22Rv1 (cell line): ENCODE measurements at regions not wholly inside any gene's neighbourhood (a gene's known extent, or its start where the extent isn't known, plus 50 kb on each side); places are given as distances from the start of the nearest gene placed in this dataset.

ENCODE experiments used
- H3K27ac ChIP-seq: fragments of 450-650 bp; 2 replicates; pipeline ENCODE4 v1.5.1; 2017
- CTCF ChIP-seq: fragments of 450-650 bp; IDR thresholded peaks from 2 replicates; pipeline ENCODE4 v1.5.1; 2017; ENCODE audit warnings: mild to moderate bottlenecking
- ZFX ChIP-seq: fragments of 450-650 bp; IDR thresholded peaks from 2 replicates; pipeline ENCODE4 v1.6.1; 2017; ENCODE audit warnings: antibody characterized with exemption, borderline replicate concordance

- no peak for TF ChIP-seq ZFX
- no peak for TF ChIP-seq CTCF
- no peak overlapping the region for H3K27ac ChIP-seq
Measured at GRCh38 chr20:60142587-60142986, 184.4 kb downstream of the CDH26 start.

DNA sequence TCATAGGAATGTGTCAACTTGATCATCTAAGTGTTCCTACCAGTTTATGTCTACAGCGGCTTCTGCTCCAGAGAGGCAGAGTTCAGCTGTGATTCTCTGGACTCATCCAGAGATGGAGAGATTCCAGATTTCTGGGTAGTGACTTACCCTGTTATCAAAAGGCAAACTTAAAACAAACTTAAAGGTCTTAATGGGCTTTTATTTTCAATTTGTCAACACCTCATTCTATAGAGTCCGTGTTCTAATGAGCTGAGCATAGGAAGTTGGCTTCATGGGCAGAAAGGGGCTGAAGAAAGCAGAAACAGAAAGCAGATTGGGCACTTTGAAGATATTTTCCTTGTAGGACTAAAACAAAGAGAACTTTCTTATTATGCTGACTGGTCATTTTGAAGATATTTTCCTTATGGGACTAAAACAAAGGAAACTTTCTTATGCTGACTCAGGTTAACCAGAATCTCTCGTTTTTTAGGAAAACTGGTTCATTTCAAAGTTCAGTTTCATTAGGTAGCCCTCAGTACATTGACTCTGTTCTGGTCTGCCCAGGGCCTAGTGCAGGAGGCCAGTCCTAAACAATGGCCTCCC lies 185.1 kb downstream of the CDH26 start:
- no peak overlapping the region for H3K27ac ChIP-seq
- no peak for TF ChIP-seq ZFX
- TF ChIP-seq CTCF: no peak

- no peak for TF ChIP-seq ZFX
- TF ChIP-seq CTCF: no peak
- H3K27ac ChIP-seq: no peak overlapping the region
Measured at GRCh38 chr20:60144404-60144803, 186.2 kb downstream of the CDH26 start.

DNA sequence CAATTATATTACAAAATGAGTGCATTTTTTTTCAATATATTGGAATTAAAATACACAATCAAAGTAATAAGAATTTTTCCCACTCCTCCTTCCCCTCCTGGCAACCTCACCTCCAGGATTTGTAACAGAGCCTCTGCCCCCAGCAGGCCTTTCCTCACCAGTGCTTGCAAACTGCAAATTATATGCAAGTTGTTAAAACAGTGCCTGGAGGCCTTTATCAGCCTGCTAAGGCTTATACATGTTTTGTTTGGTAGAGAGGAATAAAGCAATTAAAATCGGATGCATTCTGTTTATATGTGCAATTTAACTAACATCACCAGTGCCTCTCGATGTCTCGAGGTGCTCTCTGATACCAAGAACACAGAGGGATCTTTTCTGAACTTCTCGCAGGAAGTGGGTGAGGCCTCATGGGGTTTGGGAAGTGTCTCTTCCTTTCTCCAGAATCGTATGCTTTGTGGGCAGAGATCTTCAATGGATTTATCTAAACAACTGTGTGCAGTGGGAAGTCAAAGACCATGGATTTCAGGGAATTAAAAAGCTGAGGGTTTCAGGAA lies 186.8 kb downstream of the CDH26 start:
- TF ChIP-seq CTCF (no peak), ZFX (no peak)
- no peak overlapping the region for H3K27ac ChIP-seq

GRCh38 chr20:60147004-60147403 lies 188.8 kb downstream of the CDH26 start:
- TF ChIP-seq ZFX (no peak), CTCF (no peak)
- no peak overlapping the region for H3K27ac ChIP-seq

DNA sequence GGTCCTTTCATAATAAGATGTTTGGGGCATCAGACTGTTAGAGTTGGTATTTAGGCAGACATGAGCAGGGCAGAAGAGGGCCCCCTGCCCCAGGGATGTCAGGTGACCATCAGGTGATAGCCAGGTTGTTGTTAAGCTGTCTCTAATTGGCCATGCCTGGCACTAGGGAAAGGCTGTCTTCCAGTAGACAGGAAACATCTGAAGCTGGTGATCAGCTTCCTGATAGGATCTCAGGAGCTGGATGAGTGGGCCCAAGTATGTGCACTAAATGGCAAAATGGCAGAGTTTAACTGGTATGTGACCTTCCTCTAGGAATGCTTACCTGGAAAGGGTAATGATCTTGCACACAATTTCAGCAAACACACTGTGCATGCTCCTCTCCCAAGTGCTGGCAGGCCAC lies 190.7 kb downstream of the CDH26 start:
- H3K27ac ChIP-seq: no peak overlapping the region
- TF ChIP-seq CTCF (no peak), ZFX (no peak)

DNA sequence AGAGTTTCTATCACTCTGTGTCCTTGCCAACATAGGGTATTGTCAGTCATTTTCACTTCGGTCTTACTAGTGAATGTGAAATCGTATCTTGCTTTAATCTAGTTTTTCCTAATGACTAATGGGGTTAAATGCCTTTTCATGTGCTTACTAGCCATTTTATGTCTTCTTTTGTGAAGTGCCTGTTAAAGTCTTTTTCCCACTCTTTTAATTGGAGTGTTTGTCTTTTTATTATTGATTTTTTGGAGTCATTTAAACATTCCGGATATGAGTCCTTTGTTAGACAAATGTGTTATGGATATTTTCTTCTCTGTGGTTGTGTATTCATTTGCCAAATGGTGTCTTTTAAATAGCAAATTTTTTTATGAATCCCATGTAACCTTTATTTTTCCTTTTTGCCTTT lies 194.6 kb downstream of the CDH26 start:
- no peak overlapping the region for H3K27ac ChIP-seq
- no peak for TF ChIP-seq ZFX
- TF ChIP-seq CTCF: no peak
